ENCODE measurements at regions not wholly inside any gene's neighbourhood (a gene's known extent, or its start where the extent isn't known, plus 50 kb on each side); places are given as distances from the start of the nearest gene placed in this dataset.

GRCh38 chr14:97578982-97579548 lies 781.9 kb downstream of the VRK1 start:
- TF ChIP-seq CTCF (IDR thresholded peaks at IDR 0.05) (no peak), ZFX (IDR thresholded peaks at IDR 0.05; ENCODE audit: borderline replicate concordance) (no peak)
